ENCODE measurements at regions not wholly inside any gene's neighbourhood (a gene's known extent, or its start where the extent isn't known, plus 50 kb on each side); places are given as distances from the start of the nearest gene placed in this dataset.
A peak's percentile ranks its signal among the peaks of the same experiment; 100 is the strongest.

DNA sequence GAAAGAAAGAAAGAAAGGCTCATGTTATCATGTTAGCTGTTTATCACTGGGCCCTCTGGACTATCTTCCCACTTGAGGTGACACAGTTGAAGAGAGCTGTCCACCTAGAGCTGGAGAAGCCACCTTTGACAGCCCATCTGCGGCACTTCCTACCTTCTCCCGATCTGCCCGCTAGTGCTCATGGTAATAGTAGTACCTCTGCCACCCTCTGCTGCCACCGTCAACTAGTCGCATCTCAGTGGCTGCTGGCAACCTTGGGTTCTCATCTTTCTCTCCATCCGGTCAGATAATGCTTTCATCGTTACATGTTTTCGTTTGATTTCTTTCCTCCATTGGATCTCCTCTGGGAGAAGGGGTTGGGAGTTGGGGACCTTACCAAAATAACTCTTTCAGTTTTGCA lies 63.2 kb upstream of the COPS8 start:
- 89 to 94% methylated on average over 8 of the region's 8 CpGs for WGBS, 2 donors
- TF ChIP-seq, protein P1, sequence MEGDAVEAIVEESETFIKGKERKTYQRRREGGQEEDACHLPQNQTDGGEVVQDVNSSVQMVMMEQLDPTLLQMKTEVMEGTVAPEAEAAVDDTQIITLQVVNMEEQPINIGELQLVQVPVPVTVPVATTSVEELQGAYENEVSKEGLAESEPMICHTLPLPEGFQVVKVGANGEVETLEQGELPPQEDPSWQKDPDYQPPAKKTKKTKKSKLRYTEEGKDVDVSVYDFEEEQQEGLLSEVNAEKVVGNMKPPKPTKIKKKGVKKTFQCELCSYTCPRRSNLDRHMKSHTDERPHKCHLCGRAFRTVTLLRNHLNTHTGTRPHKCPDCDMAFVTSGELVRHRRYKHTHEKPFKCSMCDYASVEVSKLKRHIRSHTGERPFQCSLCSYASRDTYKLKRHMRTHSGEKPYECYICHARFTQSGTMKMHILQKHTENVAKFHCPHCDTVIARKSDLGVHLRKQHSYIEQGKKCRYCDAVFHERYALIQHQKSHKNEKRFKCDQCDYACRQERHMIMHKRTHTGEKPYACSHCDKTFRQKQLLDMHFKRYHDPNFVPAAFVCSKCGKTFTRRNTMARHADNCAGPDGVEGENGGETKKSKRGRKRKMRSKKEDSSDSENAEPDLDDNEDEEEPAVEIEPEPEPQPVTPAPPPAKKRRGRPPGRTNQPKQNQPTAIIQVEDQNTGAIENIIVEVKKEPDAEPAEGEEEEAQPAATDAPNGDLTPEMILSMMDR (IDR thresholded peaks at IDR 0.05), result no peak
- no peak for TF ChIP-seq POLR2A (IDR thresholded peaks at IDR 0.05)
- H3K4me3 ChIP-seq (ENCODE audit: low read depth, poor library complexity, severe bottlenecking), result no peak overlapping the region
- intact Hi-C loops (cut with DNase I; ENCODE audit: low total_unique reads), result loop anchor here (10.0 kb wide), 1 partner anchor 508 kb away; no protein-coding TSS in a partner anchor
- DNase-seq (ENCODE audit: low spot score in 2 of 2), result no peak

- intact Hi-C loops (cut with DNase I; ENCODE audit: low total_unique reads), result loop anchor here (10.0 kb wide), 1 partner anchor 509 kb away; no protein-coding TSS in a partner anchor
- TF ChIP-seq, protein P1 (IDR thresholded peaks at IDR 0.05), result no peak
- H3K4me3 ChIP-seq (ENCODE audit: low read depth, poor library complexity, severe bottlenecking), result no peak overlapping the region
- DNase-seq (ENCODE audit: low spot score in 2 of 2), result no peak
Measured at GRCh38 chr2:237024255-237024654, 61.4 kb upstream of the COPS8 start.

- intact Hi-C loops (cut with DNase I; ENCODE audit: low total_unique reads), result loop anchor here (10.0 kb wide), 1 partner anchor 510 kb away; no protein-coding TSS in a partner anchor
- DNase-seq (ENCODE audit: low spot score in 2 of 2), result peak in 1 of 2 donors; percentile 36
- no peak overlapping the region for H3K4me3 ChIP-seq (ENCODE audit: low read depth, poor library complexity, severe bottlenecking)
- TF ChIP-seq POLR2A (IDR thresholded peaks at IDR 0.05), result no peak
- 82 to 87% methylated on average over 10 of the region's 10 CpGs for WGBS, 2 donors
Measured at GRCh38 chr2:237025090-237025865, 60.4 kb upstream of the COPS8 start.

DNA sequence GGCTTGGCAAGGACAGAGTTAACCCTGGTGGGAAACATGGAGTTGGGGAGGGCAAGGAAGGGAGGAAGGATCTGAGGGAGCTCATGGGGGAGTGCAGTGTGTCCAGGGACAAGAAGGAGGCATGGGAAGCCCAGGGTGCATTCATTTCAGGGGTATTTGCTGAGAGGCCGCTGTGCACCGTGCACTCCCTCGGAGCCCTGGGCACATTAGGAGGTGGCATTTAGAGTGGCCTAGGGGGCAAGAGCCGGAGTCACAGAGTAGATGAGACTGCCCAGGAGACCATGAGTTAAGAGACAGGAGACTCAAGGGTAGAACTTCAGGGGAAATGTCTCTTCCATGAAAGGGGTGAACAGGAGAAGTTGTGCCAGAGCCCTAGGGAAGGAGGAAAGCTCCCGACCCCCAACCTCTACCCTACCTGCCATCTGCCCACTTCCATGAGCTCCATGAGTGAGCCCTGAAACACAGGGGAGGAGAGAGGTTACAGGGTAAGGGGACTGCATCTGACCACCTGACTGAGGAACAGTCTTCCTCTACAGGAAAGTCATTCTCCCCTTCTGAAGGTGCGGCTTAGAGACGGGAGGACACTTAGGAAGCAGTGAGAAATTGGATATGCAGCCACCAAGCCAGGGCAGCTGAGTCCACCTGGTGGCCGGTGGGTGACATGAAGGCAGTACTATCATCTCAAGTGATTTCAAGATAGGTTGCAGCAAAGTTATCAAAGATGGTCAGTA lies 58.5 kb upstream of the COPS8 start:
- DNase-seq (ENCODE audit: low spot score in 2 of 2), result peak; percentile 64 to 93
- no peak for TF ChIP-seq POLR2A (IDR thresholded peaks at IDR 0.05)
- TF ChIP-seq, protein P1 (IDR thresholded peaks at IDR 0.05), result peak in 1 of 3 donors; percentile 86
- 43 to 59% methylated on average over 8 of the region's 8 CpGs for WGBS, 2 donors

DNA sequence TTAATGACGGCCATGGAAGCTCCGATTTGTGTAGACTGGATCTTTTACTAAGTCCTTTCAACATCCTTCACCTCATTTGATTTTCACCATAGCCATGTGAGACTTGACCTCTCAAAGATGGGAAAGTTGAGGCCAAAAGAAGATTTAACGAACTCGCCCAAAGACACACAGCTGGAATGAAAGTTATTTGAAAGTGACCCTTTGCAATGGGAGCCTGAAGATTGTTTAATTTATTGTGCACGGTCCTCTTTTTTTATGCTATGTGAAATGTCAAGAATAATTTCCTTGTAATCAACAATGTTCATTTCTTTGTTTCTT lies 58.0 kb upstream of the COPS8 start:
- TF ChIP-seq, protein P1 (IDR thresholded peaks at IDR 0.05), result no peak
- no peak for TF ChIP-seq POLR2A (IDR thresholded peaks at IDR 0.05)
- intact Hi-C loops (cut with DNase I; ENCODE audit: low total_unique reads), result loop anchor here (10.0 kb wide), 1 partner anchor 513 kb away; no protein-coding TSS in a partner anchor
- 67 to 71% methylated on average over 5 of the region's 5 CpGs for WGBS, 2 donors
- DNase-seq (ENCODE audit: low spot score in 2 of 2), result no peak
- H3K4me3 ChIP-seq (ENCODE audit: low read depth, poor library complexity, severe bottlenecking), result no peak overlapping the region

More for the DNA sequence above, 58.5 kb upstream of the COPS8 start:
- intact Hi-C loops (cut with DNase I; ENCODE audit: low total_unique reads), result loop anchor here (10.0 kb wide), 1 partner anchor 512 kb away; no protein-coding TSS in a partner anchor
- no peak overlapping the region for H3K4me3 ChIP-seq (ENCODE audit: low read depth, poor library complexity, severe bottlenecking)

GRCh38 chr2:237030382-237030781 lies 55.3 kb upstream of the COPS8 start:
- no peak for TF ChIP-seq POLR2A (IDR thresholded peaks at IDR 0.05)
- TF ChIP-seq, protein P1 (IDR thresholded peaks at IDR 0.05), result no peak

More at GRCh38 chr2:237030382-237030781, 55.3 kb upstream of the COPS8 start:
- H3K4me3 ChIP-seq (ENCODE audit: low read depth, poor library complexity, severe bottlenecking), result no peak overlapping the region
- 92 to 93% methylated on average over 7 to 8 of the region's 8 CpGs for WGBS, 2 donors
- intact Hi-C loops (cut with DNase I; ENCODE audit: low total_unique reads), result no loop called here
- no peak for DNase-seq (ENCODE audit: low spot score in 2 of 2)
